CD4-positive, alpha-beta T cell treated with Interleukin-1 beta for 1 hour (primary cell): ENCODE measurements at regions not wholly inside any gene's neighbourhood (a gene's known extent, or its start where the extent isn't known, plus 50 kb on each side); places are given as distances from the start of the nearest gene placed in this dataset.
A peak's percentile ranks its signal among the peaks of the same experiment; 100 is the strongest.

Experiments
- DNase-seq, 2 donors: peaks; one replicate each; pipeline ENCODE4 v3.0.0-alpha.2; 2020 to 2022

DNA sequence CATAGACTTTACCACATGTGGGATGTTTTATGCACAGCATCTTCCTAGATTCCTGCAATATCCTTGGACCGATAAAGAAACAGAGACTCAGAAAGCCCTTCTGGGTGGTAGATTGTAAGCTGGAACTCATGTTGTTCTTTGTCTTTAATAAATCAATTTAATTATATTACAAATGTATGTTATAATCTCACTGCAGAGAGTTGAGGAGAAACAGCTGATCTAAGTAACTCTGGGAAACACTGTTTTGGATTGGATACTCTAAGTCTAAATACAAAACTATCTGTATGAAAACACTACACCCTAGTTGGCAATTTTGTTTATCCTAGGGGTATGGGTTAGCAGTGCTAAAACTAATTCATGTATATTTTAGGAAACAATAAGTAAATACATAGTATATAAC is 1015.2 kb downstream of the XPNPEP1 start:
- no peak for DNase-seq

DNA sequence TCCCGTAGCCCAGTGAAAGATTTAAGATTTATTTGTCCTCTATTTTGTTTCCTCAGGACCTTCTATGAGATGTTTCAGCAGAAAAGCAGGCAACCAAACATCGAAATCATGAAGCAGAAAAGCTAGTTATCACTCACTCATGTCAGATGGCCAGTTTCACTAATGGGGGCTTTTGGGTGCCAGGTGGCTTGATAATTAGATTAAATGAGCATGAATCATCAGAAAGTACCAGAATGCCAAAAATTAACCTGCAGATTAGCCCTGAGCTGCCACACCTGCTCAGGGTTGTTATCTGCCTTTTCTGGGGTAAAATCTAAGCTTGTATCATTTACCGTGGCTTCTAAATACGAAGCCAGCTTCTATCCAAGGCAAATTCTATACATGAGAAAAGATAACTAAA is 1017.5 kb downstream of the XPNPEP1 start:
- DNase-seq, result no peak

DNA sequence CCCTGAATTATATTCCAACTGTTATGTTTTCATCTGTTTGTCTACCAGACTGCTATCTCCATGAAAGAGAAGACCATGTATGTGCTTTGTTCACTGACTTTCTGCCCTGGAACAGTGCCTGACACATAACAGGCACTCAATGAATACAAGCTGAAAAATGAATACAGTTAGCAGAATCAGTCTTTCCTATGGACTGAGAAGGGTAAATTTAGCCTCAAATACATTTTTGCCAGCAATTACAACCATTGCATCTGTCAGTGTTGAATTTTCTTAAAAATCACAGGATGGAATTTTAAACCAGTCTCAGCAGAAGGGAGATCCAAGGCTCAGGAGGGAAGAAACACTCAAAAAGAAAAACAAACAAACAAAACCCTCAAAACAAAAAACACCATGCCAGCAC is 1018.1 kb downstream of the XPNPEP1 start:
- no peak for DNase-seq

DNA sequence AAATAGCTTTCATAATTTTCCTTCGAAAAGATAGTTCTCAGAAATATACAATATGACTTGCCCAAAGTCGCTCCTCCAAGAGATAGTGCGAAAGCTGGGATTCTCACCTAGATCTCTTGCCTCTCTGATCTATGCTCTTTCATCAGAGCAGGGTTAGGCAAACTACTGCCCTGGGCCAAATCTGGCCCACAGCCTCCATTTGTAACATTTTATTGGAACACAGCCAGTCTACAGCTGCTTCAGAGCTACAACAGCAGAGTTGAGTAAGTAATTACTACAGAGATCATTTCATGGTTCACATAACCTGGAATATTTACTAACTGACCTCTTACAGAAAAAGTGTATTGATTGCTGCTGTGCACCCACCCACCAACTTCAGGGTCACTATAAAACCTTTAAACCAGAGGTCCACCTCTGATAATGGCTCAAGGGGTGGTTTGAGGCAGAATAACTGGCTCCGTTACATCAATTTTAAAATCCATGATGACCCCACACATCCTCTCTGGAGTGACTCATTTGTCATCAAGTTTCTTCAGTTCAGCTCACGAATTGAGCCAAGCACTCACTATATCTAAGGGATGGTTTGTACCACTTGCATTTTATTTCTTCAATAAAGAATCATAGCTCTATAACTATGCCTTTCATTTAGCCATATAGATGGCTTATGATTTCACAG is 1019.0 kb downstream of the XPNPEP1 start:
- no peak for DNase-seq

DNA sequence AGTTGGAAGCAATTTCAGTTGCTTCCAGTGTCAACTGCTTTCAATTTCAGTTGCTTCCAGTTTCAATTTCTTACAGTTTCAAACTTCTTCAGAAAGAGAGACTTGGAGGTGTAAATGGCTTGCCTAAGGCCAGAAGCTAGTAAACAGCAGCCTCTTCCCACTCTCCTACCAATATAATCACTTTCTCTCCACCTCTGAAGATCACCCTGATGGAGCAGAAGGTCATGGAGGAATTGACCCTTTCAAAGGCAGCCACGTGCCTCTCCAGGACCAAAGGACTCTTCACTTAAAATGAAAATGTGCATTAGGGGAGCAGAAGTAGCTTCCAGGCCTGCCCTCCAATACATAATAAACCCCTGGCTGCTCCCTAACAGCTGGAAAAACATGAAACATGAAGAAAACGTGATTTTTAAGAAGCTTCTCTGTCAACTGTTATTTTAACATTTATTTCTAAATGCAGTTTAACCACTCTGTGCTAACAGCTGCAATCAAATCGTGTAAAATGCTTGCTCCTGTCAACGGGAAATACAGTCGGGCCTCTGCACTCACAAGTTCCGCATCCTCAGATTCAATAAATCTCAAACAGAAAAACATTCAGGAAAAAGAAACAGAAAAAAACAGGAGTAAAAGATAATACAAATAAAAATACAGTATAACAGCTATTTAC is 1020.6 kb downstream of the XPNPEP1 start:
- DNase-seq, result no peak

DNA sequence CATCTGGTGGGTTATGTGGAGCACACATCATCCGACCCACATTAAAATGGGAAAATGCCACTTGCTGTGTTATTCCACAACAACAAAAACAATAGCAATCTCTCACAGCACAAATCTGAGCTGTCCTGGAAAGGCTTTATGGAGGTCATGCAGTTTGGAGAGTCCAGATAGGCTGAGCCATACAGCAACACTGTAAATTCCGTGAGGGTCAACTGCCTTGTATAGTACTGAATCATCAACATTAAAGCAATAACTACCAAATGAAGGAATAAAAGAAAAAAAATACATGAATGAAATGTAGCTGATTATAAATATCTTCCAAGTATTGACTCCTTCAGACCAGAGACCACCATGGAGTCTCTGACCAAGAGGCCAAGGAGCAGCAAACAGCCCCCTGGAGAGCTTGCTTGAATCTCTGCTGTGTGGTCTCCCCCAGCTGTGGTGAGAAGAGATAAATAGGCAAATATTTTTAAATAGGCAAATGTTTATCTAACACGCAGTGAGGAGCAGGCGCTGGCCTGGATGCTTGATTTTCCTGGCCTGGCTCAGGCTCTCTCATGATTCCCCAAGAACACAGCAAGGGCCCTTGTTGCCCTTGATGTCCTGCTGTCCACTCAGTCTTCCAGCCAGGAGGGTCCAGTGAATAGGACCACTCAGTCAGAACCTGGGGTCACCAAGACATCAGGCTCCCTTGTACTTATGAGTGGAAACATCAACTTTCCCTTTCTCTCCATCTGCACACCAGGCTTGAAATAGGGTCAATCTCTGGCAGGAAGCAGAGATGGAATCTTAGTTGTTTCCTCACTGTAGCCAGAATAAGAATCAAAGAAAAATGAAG is 1021.3 kb downstream of the XPNPEP1 start:
- no peak for DNase-seq

DNA sequence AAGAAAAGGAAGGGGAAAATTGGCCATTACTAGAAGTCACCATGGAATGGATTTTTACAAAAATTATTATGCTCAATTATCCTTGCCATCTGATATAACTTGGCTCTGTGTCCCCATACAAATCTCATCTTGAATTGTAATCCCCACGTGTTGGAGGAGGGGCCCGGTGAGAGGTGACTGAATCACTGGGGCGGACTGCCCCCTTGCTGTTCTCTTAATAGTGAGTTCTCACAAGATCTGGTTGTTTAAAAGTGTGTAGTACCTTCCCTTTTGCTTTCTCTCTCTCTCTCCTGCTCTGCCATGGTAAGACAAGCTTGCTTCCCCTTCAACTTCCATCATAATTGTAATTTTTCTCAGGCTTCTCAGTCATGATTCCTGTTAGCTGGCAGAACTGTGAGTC is 1023.6 kb downstream of the XPNPEP1 start:
- DNase-seq, result no peak

DNA sequence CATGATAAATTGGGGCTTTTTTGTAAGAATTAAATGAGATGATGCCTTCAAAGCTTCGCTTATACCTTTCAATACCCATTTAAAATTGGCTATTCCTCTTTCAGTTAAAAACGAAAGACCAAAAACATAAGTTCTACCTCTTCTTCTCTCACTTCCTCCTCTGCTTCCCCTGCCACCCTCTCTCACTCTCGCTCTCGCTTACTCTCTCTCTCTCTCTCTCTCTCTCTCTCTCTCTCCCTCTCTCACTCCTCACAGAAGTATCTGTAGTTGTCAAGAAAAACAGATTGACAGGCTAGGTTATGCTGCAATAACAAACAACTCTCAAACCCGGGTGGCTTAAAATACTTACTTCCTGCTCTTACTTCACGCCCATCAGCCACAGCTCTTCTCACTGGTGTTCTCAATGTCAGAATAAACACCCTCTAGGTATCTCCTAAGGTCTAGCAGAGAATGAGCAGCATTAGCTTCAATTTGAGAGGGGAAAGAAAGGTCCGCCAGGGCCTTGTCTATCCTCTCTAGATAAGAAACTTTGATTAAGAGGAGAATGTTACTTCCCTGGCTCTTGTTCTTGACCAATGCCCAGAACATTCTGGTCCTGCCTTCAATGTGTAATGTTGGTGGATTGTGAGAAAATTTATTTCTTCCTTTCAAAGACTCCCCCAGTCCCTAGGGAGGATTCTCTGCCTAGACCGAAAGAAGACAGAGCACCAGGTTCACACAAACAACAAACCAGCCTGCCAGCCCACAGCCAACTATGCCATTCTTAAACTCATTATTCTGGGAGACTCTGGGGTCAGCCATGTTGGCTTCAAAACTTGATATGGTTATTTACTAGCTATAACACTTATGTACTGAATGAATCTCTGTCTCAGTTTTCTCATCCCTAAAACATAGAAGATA is 1028.7 kb downstream of the XPNPEP1 start:
- peak in 1 of 2 donors; percentile 13 for DNase-seq

DNA sequence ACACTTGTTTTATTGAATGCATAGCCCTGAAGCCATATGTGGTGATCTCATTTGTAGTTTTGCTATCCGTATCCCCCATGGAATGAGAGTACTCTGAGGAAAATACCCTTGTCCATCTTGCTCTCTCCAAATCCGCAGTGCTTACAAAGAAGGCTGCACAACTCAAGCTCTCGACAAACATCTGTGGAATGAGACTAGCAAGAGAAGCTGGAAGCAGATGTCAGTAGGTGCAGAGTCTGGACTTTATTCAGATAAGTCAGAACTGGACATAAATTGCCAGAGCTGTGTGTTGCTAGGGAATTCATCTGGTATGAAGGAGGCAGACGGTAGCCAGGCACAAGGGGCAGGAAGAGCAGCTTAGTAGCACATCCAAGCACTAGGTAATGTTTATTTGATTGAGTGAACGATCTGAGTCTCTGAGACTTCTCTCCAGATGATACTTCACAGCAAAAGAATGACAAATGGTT is 1046.2 kb downstream of the XPNPEP1 start:
- DNase-seq, result no peak

DNA sequence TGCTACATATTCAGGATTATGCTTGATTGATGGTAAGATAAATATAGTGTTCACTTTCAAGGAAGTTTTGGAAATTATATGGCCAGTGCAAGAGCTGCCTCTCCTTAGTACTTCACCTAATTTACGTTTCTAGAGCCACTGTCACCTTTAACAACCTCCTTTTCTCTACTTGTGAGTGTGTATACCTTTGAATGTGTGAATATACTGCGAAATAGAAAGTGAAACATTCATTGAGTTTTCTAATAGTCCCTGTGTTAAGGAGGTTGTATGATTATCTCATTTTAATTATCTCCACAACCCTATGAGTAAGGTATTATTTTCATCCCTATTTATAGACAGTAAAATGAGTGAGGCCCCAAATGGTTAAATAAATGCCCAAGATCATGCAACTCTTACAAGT is 1050.5 kb downstream of the XPNPEP1 start:
- no peak for DNase-seq

DNA sequence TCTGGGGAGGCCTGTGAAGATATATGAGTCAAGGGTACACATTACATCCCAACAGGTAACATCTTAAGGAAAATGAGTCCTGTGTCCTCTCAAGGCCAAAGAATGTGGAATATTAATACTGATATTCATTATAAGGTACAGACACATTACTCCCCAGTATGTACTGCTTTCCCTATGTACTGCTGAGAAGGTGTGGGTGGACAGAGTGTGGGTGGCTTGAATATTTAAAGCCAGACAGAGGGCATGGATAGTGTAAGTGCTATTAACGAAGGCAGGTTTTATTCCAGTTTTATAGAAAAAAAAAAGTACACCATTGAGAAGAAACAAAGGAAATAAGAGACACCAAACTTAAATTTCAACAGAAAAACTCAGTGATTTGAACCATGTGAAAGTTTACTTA is 1054.4 kb downstream of the XPNPEP1 start:
- DNase-seq, result no peak

DNA sequence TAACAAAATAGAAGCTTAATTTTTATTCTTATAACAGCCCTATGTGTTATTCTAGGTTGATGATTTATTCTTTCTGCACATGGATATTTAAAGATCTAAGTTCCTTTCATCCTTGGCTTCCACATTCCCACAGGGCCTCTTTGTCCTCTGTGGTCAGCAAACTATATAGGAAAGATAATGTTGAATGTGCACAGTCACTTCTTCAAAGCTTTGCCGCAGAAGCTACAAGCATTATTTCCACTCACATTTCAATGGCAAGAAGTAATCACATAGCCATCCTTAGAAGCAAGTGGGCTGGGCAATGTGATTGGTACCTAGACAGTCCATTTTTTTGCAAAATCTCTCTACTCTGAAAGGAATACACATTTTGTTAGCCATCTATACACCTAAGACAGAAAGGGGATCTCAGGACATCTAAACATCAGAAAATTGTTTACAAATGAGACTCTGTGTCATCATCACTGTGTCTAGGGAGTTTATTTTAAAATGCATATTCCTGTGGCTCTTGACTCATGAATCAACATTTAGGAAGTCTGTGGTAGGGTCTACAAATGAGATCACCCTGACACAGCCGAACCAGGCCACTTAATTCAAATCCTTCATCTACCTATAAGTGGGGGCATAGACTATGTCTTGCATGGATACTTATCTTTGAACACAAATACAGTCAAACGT is 1060.5 kb downstream of the XPNPEP1 start:
- DNase-seq, result no peak

DNA sequence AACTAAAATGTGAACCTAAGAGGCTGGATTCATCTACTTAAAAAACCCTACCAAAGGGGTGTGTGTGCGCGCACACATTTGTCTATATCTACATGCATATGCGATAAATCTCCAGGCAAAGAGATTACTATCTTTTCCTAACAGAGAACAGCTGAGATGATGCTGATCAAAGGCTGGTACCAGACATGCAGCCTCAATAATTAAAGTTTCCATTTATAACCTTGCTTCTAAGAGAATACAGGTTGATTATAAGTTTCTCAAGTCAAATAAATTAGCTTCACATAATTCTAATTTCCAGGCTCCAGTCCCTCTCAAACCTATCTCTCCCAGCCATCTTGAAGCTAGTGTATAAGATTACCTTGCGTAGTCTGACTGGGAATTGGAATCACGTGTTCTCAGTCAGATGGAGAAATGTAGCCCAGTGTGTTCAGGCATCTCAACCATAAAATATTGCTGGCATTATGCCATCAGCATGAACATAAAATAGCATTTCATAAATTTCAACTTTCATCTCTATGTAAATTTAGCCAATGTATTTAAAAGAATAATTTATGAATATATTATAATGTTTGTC is 1062.0 kb downstream of the XPNPEP1 start:
- no peak for DNase-seq

DNA sequence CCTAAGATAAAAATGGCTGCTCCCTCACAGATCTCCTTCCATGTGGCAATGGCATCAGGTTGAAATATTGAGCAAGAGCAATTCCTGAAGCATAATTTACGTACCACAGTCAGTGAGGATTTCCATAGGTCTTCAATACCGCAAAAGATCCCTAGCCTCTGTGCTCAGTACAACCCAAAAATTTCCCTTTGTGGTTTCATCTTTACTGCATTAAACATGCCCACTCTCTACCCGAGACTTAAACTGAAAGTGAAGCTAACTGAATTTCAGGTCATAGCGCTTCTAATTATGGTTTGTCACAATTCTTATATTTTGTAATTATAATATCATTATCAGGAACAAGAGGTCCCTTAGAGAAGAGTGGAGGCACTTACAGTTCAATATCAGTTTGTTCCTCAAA is 1071.1 kb downstream of the XPNPEP1 start:
- DNase-seq, result no peak

DNA sequence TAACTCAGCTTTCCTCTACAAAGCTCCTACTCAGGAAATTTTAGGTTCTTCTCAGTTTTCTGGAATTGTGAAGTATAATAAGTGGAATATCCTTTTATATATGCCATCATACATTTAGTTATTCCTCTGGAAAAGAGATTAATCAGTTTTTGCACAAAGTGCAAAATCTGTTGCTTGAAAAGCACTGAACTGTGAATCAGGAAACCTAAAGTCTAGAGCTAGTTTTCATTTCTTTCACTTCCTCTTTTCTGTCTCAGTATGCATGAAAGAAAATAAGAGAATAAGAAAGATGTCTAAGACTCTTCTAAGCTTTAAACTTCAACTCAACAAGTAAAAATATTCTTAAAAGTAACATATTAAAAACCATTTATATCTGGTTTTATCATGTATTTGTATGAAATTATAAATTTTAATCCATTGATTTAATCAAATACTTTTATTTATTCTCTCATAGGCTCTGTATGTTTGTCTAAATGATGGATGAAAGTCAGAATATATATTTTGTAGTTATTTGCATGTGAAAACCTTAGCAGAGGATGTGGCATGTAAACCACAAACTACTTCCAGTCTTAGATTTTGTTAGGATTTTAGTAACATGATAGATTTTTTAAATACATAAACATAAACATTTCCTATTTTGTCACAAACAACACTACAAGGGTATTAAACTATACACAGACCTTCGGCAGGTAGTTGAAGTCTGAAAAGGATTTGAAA is 1073.0 kb downstream of the XPNPEP1 start:
- DNase-seq, result no peak

DNA sequence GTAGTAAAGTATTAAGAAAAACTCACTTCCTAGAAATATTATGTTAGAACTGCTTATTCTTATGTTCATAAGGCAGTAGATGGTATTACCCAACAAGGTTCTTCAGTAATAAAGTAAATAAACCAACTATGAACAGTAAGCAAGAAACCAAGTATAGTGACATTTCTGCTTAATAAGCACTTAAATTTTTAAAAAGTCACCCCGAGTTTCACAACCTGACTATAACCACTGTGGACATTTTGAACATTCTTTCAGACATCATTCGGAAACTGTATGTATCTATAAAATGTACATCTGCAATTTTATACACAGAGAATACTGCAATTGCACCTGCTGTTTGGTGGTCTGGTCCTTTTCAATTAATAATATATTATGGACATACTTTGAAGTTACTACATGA is 1073.6 kb downstream of the XPNPEP1 start:
- DNase-seq, result no peak

DNA sequence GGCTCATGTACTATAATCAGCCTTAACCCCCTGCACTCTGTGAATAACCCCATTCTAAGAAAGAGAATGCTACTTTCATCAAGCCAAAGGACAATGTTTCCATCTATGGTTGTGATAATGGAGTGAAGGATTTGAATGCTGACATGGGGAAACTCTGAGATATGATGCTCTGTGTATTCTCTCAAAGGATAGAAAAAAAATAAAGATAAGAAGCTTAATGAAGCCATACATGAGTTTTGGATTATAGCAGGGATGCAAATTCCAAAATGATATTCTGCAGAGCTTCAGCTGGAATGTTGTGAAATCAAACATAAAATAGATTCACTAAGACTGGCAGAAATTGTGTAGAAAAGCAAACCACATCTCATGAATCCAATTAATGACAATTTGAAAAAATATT is 1074.1 kb downstream of the XPNPEP1 start:
- DNase-seq, result no peak

DNA sequence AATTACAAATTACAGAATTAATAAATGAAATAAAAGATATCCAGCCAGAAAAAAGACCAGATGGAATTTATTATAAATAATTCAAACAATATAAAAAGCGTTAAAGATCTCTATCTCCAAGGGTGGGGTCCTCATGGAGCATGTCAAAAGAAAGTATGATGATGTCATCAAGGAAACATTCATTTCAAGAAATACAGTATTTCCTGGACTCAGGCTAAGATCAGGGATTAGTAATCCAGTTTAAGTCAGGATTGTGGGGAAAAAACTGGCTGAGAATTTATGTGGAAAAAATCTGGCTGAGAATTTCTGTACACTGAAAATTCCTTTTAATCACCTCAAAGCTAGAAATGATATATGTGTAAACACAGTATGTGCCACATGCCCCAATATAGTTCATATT is 1075.3 kb downstream of the XPNPEP1 start:
- no peak for DNase-seq

DNA sequence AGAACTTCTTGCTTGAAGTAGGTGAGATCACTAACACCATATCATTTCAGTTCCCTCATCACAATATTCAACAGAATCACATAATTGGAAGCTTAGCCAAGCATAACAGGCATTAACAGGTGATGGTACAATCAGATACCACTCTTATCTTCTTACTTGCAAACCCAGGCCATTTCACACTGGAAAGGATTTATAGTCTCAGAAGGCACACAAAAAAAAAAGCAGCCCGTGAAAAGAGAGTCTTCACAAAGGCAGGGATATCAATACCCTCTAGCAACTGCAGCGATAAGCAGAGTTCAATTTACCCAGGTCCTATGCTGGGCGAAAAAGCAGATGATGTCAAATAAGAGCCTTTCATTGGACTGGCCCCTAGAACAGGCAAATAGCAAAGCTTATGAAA is 1082.4 kb downstream of the XPNPEP1 start:
- DNase-seq, result no peak

DNA sequence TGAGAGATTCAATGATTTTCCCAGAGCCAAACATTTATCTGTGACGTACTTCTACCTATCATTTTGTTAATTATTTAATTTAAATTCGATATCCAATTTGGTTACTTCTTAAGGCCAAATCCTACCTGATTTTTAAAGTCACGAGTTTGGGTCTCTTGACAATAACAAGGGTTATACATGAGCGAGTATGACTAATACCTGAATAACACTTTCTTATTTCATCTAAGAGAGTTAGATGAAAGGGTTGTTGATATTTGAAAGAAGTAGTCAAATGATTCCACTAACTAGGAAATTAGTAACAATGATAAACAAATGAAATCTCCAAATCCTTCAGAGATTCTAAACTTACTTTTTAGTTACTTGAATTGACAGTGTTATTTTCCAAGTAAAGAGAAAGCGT is 1086.9 kb downstream of the XPNPEP1 start:
- no peak for DNase-seq

DNA sequence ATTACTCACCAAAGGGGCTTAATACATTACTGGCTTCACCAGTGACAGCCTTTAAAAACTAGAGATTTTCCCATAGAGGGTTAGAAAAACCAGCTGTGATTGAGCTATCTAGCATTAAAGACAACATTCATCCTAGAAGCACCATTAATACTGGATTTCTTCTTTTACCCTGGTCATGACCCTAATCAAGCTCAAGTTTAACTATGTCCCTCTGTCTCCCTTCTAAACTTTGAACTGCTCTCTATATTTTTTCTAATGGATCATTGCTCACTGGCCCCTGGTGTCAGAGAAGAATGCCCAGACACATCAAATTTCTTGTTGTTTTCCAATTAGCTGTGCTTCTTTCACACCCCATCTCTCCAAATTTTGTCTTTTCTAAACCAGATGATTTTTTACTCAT is 1101.3 kb downstream of the XPNPEP1 start:
- no peak for DNase-seq
